LNCAP (cell line): ENCODE measurements at regions not wholly inside any gene's neighbourhood (a gene's known extent, or its start where the extent isn't known, plus 50 kb on each side); places are given as distances from the start of the nearest gene placed in this dataset.

Experiments
- TF ChIP-seq, protein P1 (sequence below): fragments of 450-650 bp; IDR thresholded peaks from 2 replicates; pipeline ENCODE4 v1.5.1; 2017; ENCODE audit warnings: mild to moderate bottlenecking

DNA sequence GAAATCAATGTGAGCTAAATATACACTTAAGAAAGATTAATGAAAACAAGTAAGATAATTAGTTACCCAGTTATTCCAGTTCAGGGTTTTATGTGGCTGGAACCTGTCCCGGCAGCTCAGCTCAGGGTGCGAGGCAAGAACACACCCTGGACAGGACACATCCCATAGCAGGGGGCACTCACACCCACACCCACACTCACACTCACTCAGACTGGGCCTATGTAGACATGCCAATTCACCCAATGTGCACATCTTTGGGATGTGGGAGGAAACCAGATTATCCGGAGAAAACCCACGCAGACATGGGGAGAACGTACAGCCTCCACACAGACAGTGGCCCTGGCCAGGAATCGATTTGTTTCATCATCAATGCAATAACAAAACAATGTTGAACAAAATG is 66.0 kb upstream of the TMCC3 start:
- TF ChIP-seq, protein P1, sequence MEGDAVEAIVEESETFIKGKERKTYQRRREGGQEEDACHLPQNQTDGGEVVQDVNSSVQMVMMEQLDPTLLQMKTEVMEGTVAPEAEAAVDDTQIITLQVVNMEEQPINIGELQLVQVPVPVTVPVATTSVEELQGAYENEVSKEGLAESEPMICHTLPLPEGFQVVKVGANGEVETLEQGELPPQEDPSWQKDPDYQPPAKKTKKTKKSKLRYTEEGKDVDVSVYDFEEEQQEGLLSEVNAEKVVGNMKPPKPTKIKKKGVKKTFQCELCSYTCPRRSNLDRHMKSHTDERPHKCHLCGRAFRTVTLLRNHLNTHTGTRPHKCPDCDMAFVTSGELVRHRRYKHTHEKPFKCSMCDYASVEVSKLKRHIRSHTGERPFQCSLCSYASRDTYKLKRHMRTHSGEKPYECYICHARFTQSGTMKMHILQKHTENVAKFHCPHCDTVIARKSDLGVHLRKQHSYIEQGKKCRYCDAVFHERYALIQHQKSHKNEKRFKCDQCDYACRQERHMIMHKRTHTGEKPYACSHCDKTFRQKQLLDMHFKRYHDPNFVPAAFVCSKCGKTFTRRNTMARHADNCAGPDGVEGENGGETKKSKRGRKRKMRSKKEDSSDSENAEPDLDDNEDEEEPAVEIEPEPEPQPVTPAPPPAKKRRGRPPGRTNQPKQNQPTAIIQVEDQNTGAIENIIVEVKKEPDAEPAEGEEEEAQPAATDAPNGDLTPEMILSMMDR = no peak

GRCh38 chr12:94714378-94715114 is 64.2 kb upstream of the TMCC3 start:
- TF ChIP-seq, protein P1 = no peak

DNA sequence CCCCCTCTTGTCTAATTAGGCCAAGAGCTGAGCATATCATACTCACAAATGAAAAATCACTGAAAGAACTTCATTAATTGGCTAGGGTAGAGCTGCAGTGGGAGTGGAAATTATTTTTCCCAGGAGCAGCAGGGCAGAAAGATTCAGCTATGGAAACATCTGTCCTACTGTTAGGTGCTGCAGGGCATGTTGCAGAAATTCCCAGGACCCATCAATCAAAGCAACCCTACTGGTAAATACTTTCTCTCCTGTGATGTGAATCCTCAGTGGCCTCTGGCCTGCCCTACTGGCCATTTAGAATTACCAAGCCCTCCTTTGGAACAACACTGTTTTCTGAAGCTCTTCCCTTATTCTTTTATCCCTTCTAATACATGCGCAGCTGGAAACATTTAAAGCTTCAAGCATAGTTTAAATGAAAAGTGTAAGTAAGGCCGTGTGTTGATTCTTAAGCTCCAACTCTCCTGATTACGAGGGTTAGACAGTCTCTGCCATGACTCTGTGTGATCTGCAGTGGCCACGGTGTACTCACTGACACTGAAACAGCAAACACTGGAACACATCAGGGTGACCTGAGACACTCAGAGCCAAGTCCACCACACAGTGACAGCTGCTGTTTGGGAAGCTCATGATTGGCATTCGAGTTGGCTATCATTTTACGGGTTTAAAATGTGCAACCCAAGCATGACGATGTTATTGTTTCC is 62.6 kb upstream of the TMCC3 start:
- TF ChIP-seq, protein P1 = no peak

GRCh38 chr12:94710933-94711332 is 60.6 kb upstream of the TMCC3 start:
- TF ChIP-seq, protein P1 = peak; percentile 19; the same call in 1 of the 2 replicates

- TF ChIP-seq, protein P1 = no peak
Observed at GRCh38 chr12:94707892-94708291, 57.5 kb upstream of the TMCC3 start.

DNA sequence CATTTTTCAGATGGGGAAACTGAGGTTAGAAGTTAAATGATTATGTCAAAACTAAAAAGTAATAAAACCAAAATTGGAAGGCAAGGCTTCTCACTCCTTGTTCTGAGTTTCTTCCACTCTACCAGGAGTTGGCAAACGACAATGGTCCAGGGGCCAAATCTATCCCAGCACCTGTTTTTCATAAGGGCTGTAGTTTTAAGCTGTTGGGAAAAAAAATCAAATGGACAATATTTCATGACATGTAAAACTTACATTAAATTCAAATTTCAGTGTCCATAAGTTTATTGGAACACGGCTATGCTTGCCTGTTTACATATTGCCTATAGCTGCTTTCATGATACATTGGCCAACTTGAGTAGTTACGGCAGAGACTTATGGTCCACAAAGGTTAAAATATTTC is 56.7 kb upstream of the TMCC3 start:
- TF ChIP-seq, protein P1 = no peak

GRCh38 chr12:94706250-94706661 is 55.9 kb upstream of the TMCC3 start:
- TF ChIP-seq, protein P1 = no peak
